C4-2B (cell line): ENCODE measurements at regions not wholly inside any gene's neighbourhood (a gene's known extent, or its start where the extent isn't known, plus 50 kb on each side); places are given as distances from the start of the nearest gene placed in this dataset.

Experiments used
- H3K27ac ChIP-seq: fragments of 450-650 bp; 2 replicates; pipeline ENCODE4 v1.5.1; 2017
- ZFX ChIP-seq: fragments of 450-650 bp; IDR thresholded peaks from 2 replicates; pipeline ENCODE4 v1.6.1; 2017
- TF ChIP-seq, protein P1 (sequence below): fragments of 450-650 bp; conservative IDR thresholded peaks from 2 replicates; pipeline ENCODE4 v1.5.1; 2017; ENCODE audit warnings: mild to moderate bottlenecking

DNA sequence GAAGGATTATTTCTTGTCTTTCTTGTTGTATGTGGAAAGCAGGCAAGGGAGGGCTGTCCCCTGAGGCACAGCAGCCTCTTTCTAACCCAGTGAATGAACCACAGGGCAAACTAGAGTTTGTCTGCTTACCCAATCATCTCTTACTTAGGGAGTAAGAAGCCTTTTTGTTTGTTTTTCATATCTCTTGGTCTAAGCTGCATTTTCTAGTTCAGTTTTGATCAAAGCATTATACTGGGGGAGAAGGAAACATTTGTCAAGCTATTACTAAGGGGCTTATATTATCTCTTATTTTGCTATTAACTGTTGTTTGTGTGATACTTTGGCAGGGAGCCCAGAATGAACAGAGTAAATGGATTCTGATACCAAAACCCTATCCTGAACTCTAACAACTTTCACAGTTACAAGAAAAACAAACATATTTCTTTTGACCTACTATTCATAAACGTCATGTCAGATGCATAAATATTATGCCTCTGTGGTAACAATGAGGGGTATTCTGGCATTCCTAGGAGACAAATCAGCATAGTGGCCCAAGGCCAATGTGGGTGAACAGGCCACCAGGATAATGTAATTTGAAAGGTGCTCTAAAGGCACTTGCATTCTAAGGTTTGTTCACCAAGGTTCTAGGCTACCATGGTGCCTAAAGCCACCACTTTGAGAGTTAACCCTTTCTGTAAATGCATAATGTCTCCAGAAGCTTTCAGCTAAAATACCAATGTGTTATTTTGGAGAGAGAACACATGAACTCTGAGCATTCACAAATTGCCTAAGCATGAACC lies 271.6 kb upstream of the ZPLD1 start:
- no peak overlapping the region for H3K27ac ChIP-seq
- no peak for TF ChIP-seq ZFX
- TF ChIP-seq, protein P1, sequence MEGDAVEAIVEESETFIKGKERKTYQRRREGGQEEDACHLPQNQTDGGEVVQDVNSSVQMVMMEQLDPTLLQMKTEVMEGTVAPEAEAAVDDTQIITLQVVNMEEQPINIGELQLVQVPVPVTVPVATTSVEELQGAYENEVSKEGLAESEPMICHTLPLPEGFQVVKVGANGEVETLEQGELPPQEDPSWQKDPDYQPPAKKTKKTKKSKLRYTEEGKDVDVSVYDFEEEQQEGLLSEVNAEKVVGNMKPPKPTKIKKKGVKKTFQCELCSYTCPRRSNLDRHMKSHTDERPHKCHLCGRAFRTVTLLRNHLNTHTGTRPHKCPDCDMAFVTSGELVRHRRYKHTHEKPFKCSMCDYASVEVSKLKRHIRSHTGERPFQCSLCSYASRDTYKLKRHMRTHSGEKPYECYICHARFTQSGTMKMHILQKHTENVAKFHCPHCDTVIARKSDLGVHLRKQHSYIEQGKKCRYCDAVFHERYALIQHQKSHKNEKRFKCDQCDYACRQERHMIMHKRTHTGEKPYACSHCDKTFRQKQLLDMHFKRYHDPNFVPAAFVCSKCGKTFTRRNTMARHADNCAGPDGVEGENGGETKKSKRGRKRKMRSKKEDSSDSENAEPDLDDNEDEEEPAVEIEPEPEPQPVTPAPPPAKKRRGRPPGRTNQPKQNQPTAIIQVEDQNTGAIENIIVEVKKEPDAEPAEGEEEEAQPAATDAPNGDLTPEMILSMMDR: no peak

DNA sequence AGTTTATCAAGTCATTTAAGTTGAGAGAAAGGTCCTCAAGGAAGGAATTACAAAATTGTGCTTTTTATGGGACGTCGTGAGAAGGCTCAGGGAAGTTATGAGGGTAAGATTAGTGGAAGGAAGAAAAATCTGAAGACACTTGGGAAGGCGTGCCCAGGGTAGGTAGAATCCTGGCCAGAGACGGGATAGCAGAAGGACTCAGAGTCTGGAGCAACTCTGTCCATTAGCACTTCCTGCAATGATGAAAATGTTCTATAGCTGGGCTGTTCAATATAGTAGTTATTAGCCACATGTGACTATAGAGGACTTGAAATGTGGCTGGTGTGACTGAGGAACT lies 271.0 kb upstream of the ZPLD1 start:
- TF ChIP-seq ZFX: no peak
- TF ChIP-seq, protein P1: no peak
- H3K27ac ChIP-seq: no peak overlapping the region

DNA sequence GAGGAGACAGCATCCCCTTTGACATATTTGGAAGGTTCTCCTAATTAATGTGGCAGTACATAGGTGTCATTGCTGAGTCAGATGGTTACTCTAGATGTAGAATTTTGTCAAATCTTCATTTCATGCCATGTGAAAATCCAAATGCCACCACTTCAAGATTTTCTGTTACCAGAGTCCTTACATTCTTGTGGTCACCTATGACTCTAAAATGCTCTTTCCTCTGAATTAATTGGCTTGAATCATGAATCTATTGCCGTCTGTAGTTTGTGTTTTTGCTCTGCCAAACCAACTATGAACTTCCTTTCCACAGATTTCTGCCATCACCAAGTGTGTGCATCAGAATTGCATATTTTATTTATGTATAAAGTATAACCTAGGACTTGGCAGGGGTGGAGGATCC lies 269.4 kb upstream of the ZPLD1 start:
- TF ChIP-seq, protein P1: no peak
- TF ChIP-seq ZFX: no peak
- no peak overlapping the region for H3K27ac ChIP-seq

DNA sequence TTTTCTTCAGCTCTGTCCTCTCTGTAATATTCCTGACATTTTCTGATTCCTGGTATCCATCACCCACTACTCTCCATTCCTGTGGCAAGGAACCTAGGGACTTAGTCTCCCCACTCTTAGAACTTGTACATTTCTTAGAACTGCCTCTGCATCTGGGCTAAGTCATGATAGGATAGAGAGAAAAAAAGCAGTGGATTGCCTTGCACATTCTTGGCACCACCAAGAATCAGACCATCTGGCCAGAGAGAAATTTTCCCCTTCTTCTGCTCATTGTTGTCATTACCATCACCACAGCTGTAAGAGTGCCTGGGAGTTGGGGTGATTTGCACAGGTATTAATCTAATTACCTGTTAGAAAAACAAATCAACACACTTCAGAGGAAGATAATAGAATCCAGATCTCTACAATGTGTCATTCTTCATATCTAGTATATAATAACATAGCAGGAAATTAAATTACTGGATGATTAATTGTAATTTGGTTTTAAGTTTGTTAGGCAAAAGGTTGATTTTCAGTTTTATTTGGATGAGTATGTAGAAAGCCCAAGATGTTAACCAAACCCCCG lies 264.8 kb upstream of the ZPLD1 start:
- TF ChIP-seq ZFX: no peak
- H3K27ac ChIP-seq: no peak overlapping the region

DNA sequence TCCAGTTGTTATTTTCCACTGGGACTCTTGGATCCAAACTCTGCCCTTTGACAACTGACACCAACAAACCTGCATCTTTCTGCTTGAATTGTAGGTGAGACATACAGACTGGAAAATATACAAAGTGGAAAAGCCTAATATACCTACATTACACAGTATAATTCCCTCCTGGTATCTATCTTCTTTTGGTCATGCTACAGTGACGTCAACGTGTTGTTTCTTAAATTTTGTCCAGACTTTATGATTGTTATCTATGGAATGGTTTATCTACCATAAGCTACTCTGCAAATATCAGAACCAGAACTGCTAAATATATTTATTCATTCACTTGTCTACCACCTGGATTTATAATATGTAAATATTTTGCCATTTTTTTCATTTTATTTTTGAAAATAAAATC lies 264.3 kb upstream of the ZPLD1 start:
- H3K27ac ChIP-seq: no peak overlapping the region
- TF ChIP-seq, protein P1: no peak
- no peak for TF ChIP-seq ZFX

DNA sequence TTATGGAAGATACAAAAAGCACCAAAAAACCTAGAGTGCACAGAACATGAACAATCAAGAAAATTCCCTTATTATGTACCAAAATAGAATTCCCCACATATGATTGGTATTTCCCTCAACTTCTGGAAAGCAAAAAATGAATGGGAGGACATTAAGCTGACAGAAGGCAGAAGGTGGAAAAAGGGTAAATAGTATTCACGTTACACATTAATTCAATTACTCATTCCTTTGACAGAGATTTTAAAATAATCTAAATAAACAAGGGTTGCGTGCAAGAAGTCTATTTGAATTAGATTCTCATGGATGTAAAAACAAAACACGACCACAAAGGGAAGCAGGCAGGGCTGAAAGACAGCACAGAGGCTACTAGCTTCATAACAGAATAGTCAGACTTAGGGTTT lies 260.5 kb upstream of the ZPLD1 start:
- TF ChIP-seq, protein P1: no peak
- no peak for TF ChIP-seq ZFX
- no peak overlapping the region for H3K27ac ChIP-seq

DNA sequence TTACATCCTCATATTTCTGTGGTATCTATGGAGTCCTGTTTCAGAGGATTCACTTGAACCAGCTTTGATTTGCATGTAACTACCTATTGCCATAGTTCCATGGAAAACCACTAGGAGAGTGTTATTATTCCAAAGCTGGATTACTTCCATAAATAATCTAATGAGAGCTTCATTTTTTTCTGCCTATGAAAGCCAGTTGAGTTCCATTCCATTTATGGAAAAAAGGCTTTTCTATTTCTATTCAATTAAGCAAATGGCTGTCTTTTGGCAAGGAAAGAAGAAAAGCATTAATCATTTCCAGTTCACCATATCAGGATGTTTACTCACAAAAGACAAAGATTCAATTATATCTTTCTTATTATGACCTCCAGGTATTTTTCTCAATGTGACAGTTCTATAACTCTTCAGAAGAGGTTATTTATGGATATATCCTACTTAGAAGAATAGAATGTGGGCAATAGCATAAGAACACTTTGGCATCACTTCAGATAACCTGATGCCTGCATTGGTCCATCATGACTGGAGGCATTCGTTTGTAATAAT lies 259.9 kb upstream of the ZPLD1 start:
- TF ChIP-seq, protein P1: no peak
- TF ChIP-seq ZFX: no peak
- no peak overlapping the region for H3K27ac ChIP-seq
